ENCODE measurements at regions not wholly inside any gene's neighbourhood (a gene's known extent, or its start where the extent isn't known, plus 50 kb on each side); places are given as distances from the start of the nearest gene placed in this dataset.

DNA sequence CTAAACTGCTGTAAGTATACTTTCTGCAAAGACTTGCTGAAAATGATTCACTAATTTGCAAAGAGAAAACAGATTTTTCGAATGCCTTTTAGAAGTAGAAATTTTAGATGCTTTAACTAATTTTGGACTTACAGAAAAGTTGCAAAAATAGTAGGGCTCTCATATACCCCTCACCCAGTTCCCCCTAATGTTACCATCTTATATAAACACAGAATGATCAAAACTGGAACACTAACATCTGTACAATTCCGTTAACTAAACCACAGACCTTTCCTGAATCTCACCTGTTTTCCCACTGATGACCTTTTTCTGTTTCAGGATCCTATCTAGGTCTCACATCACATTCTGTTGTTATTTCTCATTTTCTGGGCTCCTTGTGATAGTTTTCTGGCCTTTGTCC lies 454.8 kb downstream of the SHQ1 start:
- intact Hi-C loops (cut with micrococcal nuclease; ENCODE audit: unreplicated experiment) = no loop called here
- DNase-seq (ENCODE audit: low spot score) = no peak
- no peak overlapping the region for H3K4me3 ChIP-seq (ENCODE audit: low read depth, low read length, poor library complexity, severe bottlenecking)
- no TSS peak for BruUV-seq (replicated peaks)
- H3K27ac ChIP-seq (ENCODE audit: low read depth, low read length, poor library complexity, severe bottlenecking) = no peak overlapping the region
- H3K27me3 ChIP-seq (replicated peaks; ENCODE audit: insufficient read depth, low read depth, low read length, poor library complexity) = no peaks in the 10 kb centered on the region
- no peaks in the 10 kb centered on the region for H3K9me3 ChIP-seq (ENCODE audit: low read depth, low read length, poor library complexity, severe bottlenecking)
- H3K36me3 ChIP-seq (ENCODE audit: insufficient read depth, low read length, poor library complexity, severe bottlenecking) = no peaks in the 10 kb centered on the region
- TF ChIP-seq, protein P1, sequence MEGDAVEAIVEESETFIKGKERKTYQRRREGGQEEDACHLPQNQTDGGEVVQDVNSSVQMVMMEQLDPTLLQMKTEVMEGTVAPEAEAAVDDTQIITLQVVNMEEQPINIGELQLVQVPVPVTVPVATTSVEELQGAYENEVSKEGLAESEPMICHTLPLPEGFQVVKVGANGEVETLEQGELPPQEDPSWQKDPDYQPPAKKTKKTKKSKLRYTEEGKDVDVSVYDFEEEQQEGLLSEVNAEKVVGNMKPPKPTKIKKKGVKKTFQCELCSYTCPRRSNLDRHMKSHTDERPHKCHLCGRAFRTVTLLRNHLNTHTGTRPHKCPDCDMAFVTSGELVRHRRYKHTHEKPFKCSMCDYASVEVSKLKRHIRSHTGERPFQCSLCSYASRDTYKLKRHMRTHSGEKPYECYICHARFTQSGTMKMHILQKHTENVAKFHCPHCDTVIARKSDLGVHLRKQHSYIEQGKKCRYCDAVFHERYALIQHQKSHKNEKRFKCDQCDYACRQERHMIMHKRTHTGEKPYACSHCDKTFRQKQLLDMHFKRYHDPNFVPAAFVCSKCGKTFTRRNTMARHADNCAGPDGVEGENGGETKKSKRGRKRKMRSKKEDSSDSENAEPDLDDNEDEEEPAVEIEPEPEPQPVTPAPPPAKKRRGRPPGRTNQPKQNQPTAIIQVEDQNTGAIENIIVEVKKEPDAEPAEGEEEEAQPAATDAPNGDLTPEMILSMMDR (conservative IDR thresholded peaks at IDR 0.05; ENCODE audit: low read depth, low read length) = no peak
- TF ChIP-seq EZH2 (IDR thresholded peaks at IDR 0.05; ENCODE audit: borderline replicate concordance, low read depth, low read length, poor library complexity, severe bottlenecking) = no peak
- no peaks in the 10 kb centered on the region for H3K4me1 ChIP-seq (ENCODE audit: insufficient read depth, low read length, poor library complexity, severe bottlenecking)
- POLR2A ChIA-PET (ENCODE audit: low non-redundant PET) = no interaction called here
- CTCF ChIA-PET = no interaction called here

DNA sequence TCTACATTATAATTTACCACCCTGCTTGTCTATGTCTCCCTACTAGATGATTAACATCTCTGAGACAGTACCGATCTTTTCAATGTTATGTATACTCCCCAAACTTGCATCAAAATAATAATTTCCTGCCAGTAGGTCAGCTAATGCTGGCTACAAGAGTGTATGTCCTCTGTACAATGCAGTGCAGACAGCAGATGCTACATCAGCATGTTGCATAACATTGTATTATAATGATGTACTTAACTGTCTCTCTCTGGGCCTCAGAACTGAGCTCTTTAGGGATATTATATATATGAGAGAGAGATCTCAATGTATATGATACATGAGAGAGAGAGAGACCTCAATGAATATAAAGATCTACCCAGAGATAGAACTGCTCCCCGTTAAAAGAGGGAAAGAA lies 456.6 kb downstream of the SHQ1 start:
- ChIA-PET POLR2A (ENCODE audit: low non-redundant PET) (no interaction called here), CTCF (no interaction called here)
- Histone ChIP-seq H3K4me1 (ENCODE audit: insufficient read depth, low read length, poor library complexity, severe bottlenecking) (no peaks in the 10 kb centered on the region), H3K4me3 (ENCODE audit: low read depth, low read length, poor library complexity, severe bottlenecking) (no peak overlapping the region), H3K27ac (ENCODE audit: low read depth, low read length, poor library complexity, severe bottlenecking) (no peak overlapping the region), H3K36me3 (ENCODE audit: insufficient read depth, low read length, poor library complexity, severe bottlenecking) (no peaks in the 10 kb centered on the region), H3K27me3 (replicated peaks; ENCODE audit: insufficient read depth, low read depth, low read length, poor library complexity) (no peaks in the 10 kb centered on the region), H3K9me3 (ENCODE audit: low read depth, low read length, poor library complexity, severe bottlenecking) (no peaks in the 10 kb centered on the region)
- intact Hi-C loops (cut with micrococcal nuclease; ENCODE audit: unreplicated experiment) = no loop called here
- TF ChIP-seq, protein P1 (conservative IDR thresholded peaks at IDR 0.05; ENCODE audit: low read depth, low read length) = no peak
- TF ChIP-seq EZH2 (IDR thresholded peaks at IDR 0.05; ENCODE audit: borderline replicate concordance, low read depth, low read length, poor library complexity, severe bottlenecking) = no peak
- no peak for DNase-seq (ENCODE audit: low spot score)
- no TSS peak for BruUV-seq (replicated peaks)

DNA sequence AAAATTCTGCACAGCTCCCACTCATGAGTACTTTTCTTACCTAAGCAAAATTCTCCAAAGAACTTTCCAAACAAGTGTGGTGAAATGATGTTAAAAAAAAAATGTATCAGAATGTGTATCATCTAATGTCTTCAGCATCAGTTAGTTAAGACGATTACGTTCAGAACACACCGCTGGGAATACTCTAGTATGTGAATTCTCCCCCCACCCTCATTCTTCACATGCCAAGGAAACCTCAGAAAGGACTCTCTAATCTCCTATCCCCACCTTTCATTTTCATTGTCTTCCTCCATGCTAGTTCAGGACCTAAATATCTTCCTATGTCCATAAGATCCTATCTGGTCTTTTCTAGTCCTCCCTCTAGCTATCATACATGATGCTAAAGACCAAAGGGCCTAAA lies 457.4 kb downstream of the SHQ1 start:
- H3K27ac ChIP-seq (ENCODE audit: low read depth, low read length, poor library complexity, severe bottlenecking) = no peak overlapping the region
- POLR2A ChIA-PET (ENCODE audit: low non-redundant PET) = no interaction called here
- DNase-seq (ENCODE audit: low spot score) = no peak
- no peak overlapping the region for H3K4me3 ChIP-seq (ENCODE audit: low read depth, low read length, poor library complexity, severe bottlenecking)
- no peaks in the 10 kb centered on the region for H3K9me3 ChIP-seq (ENCODE audit: low read depth, low read length, poor library complexity, severe bottlenecking)
- H3K36me3 ChIP-seq (ENCODE audit: insufficient read depth, low read length, poor library complexity, severe bottlenecking) = no peaks in the 10 kb centered on the region
- TF ChIP-seq EZH2 (IDR thresholded peaks at IDR 0.05; ENCODE audit: borderline replicate concordance, low read depth, low read length, poor library complexity, severe bottlenecking) = no peak
- TF ChIP-seq, protein P1 (conservative IDR thresholded peaks at IDR 0.05; ENCODE audit: low read depth, low read length) = no peak
- no peaks in the 10 kb centered on the region for H3K4me1 ChIP-seq (ENCODE audit: insufficient read depth, low read length, poor library complexity, severe bottlenecking)
- H3K27me3 ChIP-seq (replicated peaks; ENCODE audit: insufficient read depth, low read depth, low read length, poor library complexity) = no peaks in the 10 kb centered on the region
- CTCF ChIA-PET = no interaction called here
- intact Hi-C loops (cut with micrococcal nuclease; ENCODE audit: unreplicated experiment) = no loop called here
- BruUV-seq (replicated peaks) = no TSS peak
